GM12878 (cell line): ENCODE measurements at regions not wholly inside any gene's neighbourhood (a gene's known extent, or its start where the extent isn't known, plus 50 kb on each side); places are given as distances from the start of the nearest gene placed in this dataset.

Experiments used
- ATAC-seq: fragments of 200-7000 bp; cut with Tn5 transposase; 3 replicates; pipeline ENCODE4 v1.9.1; 2020; ENCODE audit warnings: mild to moderate bottlenecking, moderate library complexity
- BruUV-seq: library from RNA; stranded (reverse); fragments of 400-500 nt; replicated peaks from 2 replicates; lab custom pipeline; 2021; lab: Mats Ljungman, UMichigan
- CTCF ChIA-PET: fragments of 300-600 bp; sonication (Branson Sonifier 250); formaldehyde crosslinking; extraction: SDS; loops from one replicate; lab custom pipeline; 2021; ENCODE audit warnings: inconsistent platforms; lab: Yijun Ruan, JAX
- POLR2A ChIA-PET: fragments of 350-600 bp; formaldehyde crosslinking; extraction: SDS; loops from one replicate; lab custom pipeline; 2021; ENCODE audit warnings: inconsistent platforms; lab: Charles Lee
- RAD21 ChIA-PET: fragments of 300-600 bp; sonication (Branson Sonifier 250); formaldehyde crosslinking; loops from one replicate; lab custom pipeline; 2023; ENCODE audit warnings: antibody characterized with exemption; ENCODE audit not compliant: unreplicated experiment; lab: Charles Lee
- SMC1A ChIA-PET: fragments of 300-600 bp; sonication (Branson Sonifier 250); formaldehyde crosslinking; loops from one replicate; lab custom pipeline; 2023; ENCODE audit not compliant: unreplicated experiment, uncharacterized antibody; lab: Charles Lee
- DNase-seq: peaks from one replicate; pipeline ENCODE4 v3.0.0-alpha.2; 2011; ENCODE audit warnings: low read depth, low spot score
- FAIRE-seq: peaks from 3 replicates; lab custom pipeline; 2011; peaks lifted over from hg19 to GRCh38; lab: Jason Lieb, UNC
- H2AFZ ChIP-seq: 2 replicates; pipeline ENCODE4 v1.6.0; 2011; ENCODE audit warnings: low read depth, low read length, control low read depth; ENCODE audit not compliant: control insufficient read depth
- H3K27ac ChIP-seq: 2 replicates; pipeline ENCODE4 v1.5.1; 2011; ENCODE audit warnings: control low read depth; ENCODE audit not compliant: control insufficient read depth, insufficient read depth
- H3K27me3 ChIP-seq, 2 experiments: replicated peaks in 1 of 2; 2 replicates each; pipeline versions ENCODE4 v1.6.0 to v1.6.1; 2011; ENCODE audit warnings: low read length in 1 of 2; ENCODE audit not compliant: control insufficient read depth in 2 of 2, insufficient read depth in 2 of 2
- H3K36me3 ChIP-seq, 2 experiments: 2 replicates each; pipeline ENCODE4 v1.5.1; 2011; ENCODE audit warnings: low read length in 1 of 2; ENCODE audit not compliant: control insufficient read depth in 2 of 2, insufficient read depth in 2 of 2
- H3K4me1 ChIP-seq: 2 replicates; pipeline ENCODE4 v1.6.1; 2011; ENCODE audit warnings: mild to moderate bottlenecking, low read length, moderate library complexity, mixed read lengths; ENCODE audit not compliant: control insufficient read depth, insufficient read depth
- H3K4me2 ChIP-seq: 2 replicates; pipeline ENCODE4 v1.6.0; 2011; ENCODE audit warnings: control low read depth; ENCODE audit not compliant: control insufficient read depth, insufficient read depth
- H3K4me3 ChIP-seq: fragments of 200-600 bp; sonication (generic); 2 replicates; pipeline ENCODE4 v1.5.1; 2016
- H3K79me2 ChIP-seq: 2 replicates; pipeline ENCODE4 v1.6.0; 2011; ENCODE audit warnings: low read length; ENCODE audit not compliant: control insufficient read depth, insufficient read depth
- H3K9ac ChIP-seq: 2 replicates; pipeline ENCODE4 v1.8.0; 2011; ENCODE audit warnings: low read length, control low read depth, mixed read lengths; ENCODE audit not compliant: control insufficient read depth, insufficient read depth
- H3K9me3 ChIP-seq: replicated peaks from 3 replicates; pipeline ENCODE4 v1.5.1; 2011; ENCODE audit warnings: mild to moderate bottlenecking, low read length; ENCODE audit not compliant: control insufficient read depth, insufficient read depth
- H4K20me1 ChIP-seq: 2 replicates; pipeline ENCODE4 v1.6.0; 2011; ENCODE audit not compliant: control insufficient read depth, insufficient read depth
- EED ChIP-seq: sonication (generic); IDR thresholded peaks from 2 replicates; pipeline ENCODE4 v1.6.1; 2016; ENCODE audit warnings: antibody characterized with exemption, low read depth
- EZH2 ChIP-seq: IDR thresholded peaks from 2 replicates; pipeline ENCODE4 v1.6.1; 2012; ENCODE audit warnings: low read depth, mild to moderate bottlenecking, control low read depth, inconsistent platforms, low read length, borderline replicate concordance; ENCODE audit not compliant: control insufficient read depth
- JUND ChIP-seq: IDR thresholded peaks from 2 replicates; pipeline ENCODE4 v1.6.1; 2012; ENCODE audit warnings: low read depth, mild to moderate bottlenecking, low read length, improper control_type of control experiment, moderate library complexity
- NFXL1 ChIP-seq: fragments of 450-650 bp; IDR thresholded peaks from 2 replicates; pipeline ENCODE4 v1.6.1; 2017; ENCODE audit warnings: antibody characterized with exemption, mild to moderate bottlenecking, borderline replicate concordance
- SIX5 ChIP-seq: IDR thresholded peaks from 2 replicates; pipeline ENCODE4 v1.6.1; 2011; ENCODE audit warnings: mild to moderate bottlenecking, low read depth, low read length, moderate library complexity; ENCODE audit not compliant: severe bottlenecking
- SMC3 ChIP-seq: IDR thresholded peaks from 2 replicates; pipeline ENCODE4 v1.6.1; 2011; ENCODE audit warnings: low read length, improper control_type of control experiment, borderline replicate concordance
- SREBF2 ChIP-seq: IDR thresholded peaks from 2 replicates; pipeline ENCODE4 v1.6.1; 2012; ENCODE audit warnings: mild to moderate bottlenecking, low read length
- WGBS: methylation state at CpG from one replicate; pipeline ENCODE4 v1.1.6; 2016; ENCODE audit warnings: low lambda C conversion rate; ENCODE audit not compliant: insufficient replicate concordance, insufficient coverage; ENCODE audit errors: missing lambda C conversion rate; 5-methylcytosine and 5-hydroxymethylcytosine counted together
- in situ Hi-C: fragments of 300-500 bp; cut with MboI; formaldehyde crosslinking; loops from 9 replicates; pipeline ENCODE4 v1.14.3; 2018; ENCODE audit warnings: mixed read lengths
- intact Hi-C: fragments of 100-400 bp; cut with micrococcal nuclease; formaldehyde crosslinking; loops from one replicate; pipeline ENCODE4 v1.14.2; 2022; ENCODE audit not compliant: unreplicated experiment
- TF ChIP-seq, protein P1 (sequence below): IDR thresholded peaks from 2 replicates; pipeline ENCODE4 v1.6.1; 2012; ENCODE audit warnings: low read depth, low read length, improper control_type of control experiment
- TF ChIP-seq, protein P2 (sequence below): fragments of 450-650 bp; IDR thresholded peaks from 2 replicates; pipeline ENCODE4 v1.6.1; 2017; ENCODE audit warnings: low read depth, mild to moderate bottlenecking, moderate library complexity

GRCh38 chr9:119453980-119454379 is 84.7 kb upstream of the BRINP1 start:
- POLR2A ChIA-PET, result no interaction called here
- intact Hi-C loops, result no loop called here
- TF ChIP-seq, protein P1, sequence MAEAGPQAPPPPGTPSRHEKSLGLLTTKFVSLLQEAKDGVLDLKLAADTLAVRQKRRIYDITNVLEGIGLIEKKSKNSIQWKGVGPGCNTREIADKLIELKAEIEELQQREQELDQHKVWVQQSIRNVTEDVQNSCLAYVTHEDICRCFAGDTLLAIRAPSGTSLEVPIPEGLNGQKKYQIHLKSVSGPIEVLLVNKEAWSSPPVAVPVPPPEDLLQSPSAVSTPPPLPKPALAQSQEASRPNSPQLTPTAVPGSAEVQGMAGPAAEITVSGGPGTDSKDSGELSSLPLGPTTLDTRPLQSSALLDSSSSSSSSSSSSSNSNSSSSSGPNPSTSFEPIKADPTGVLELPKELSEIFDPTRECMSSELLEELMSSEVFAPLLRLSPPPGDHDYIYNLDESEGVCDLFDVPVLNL, result no peak
- TF ChIP-seq, protein P2, sequence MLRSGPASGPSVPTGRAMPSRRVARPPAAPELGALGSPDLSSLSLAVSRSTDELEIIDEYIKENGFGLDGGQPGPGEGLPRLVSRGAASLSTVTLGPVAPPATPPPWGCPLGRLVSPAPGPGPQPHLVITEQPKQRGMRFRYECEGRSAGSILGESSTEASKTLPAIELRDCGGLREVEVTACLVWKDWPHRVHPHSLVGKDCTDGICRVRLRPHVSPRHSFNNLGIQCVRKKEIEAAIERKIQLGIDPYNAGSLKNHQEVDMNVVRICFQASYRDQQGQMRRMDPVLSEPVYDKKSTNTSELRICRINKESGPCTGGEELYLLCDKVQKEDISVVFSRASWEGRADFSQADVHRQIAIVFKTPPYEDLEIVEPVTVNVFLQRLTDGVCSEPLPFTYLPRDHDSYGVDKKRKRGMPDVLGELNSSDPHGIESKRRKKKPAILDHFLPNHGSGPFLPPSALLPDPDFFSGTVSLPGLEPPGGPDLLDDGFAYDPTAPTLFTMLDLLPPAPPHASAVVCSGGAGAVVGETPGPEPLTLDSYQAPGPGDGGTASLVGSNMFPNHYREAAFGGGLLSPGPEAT, result no peak
- TF ChIP-seq SREBF2 (no peak), EZH2 (no peak), JUND (no peak), SMC3 (no peak), NFXL1 (no peak), SIX5 (no peak), EED (no peak)
- no TSS peak for BruUV-seq
- no peak overlapping the region for H3K4me2 ChIP-seq
- no peaks in the 10 kb centered on the region for H3K27me3 ChIP-seq
- FAIRE-seq, result no peak
- SMC1A ChIA-PET, result no interaction called here
- ATAC-seq, result no peak
- H3K4me1 ChIP-seq, result no peaks in the 10 kb centered on the region
- RAD21 ChIA-PET, result no interaction called here
- no peaks in the 10 kb centered on the region for H3K9me3 ChIP-seq
- H3K9ac ChIP-seq, result no peak overlapping the region
- H2AFZ ChIP-seq, result no peak overlapping the region
- H3K4me3 ChIP-seq, result no peak overlapping the region
- in situ Hi-C loops, result no loop called here
- CTCF ChIA-PET, result no interaction called here
- no peaks in the 10 kb centered on the region for H4K20me1 ChIP-seq
- 0% methylated on average over 1 of the region's 1 CpG for WGBS
- no peaks in the 10 kb centered on the region for H3K36me3 ChIP-seq
- no peak overlapping the region for H3K27ac ChIP-seq
- H3K79me2 ChIP-seq, result no peaks in the 10 kb centered on the region
- no peak for DNase-seq
